ENCODE measurements at regions not wholly inside any gene's neighbourhood (a gene's known extent, or its start where the extent isn't known, plus 50 kb on each side); places are given as distances from the start of the nearest gene placed in this dataset.

GRCh38 chr13:72653506-72653905 lies 73.9 kb downstream of the MZT1 start:
- H3K4me2 ChIP-seq (ENCODE audit: control insufficient read depth, insufficient read depth), result no peak overlapping the region
- RAD21 ChIA-PET (ENCODE audit: unreplicated experiment), result no interaction called here
- POLR2A ChIA-PET, result interaction anchor here (0.7 kb wide), 1 partner anchor 27 kb away, joined by 4 read pairs; no protein-coding TSS in a partner anchor
- in situ Hi-C loops (cut with MboI) (no loop called here), intact Hi-C loops (cut with micrococcal nuclease; ENCODE audit: unreplicated experiment) (no loop called here)
- FAIRE-seq (no peak), DNase-seq (ENCODE audit: low read depth, low spot score) (no peak), ATAC-seq (no peak)
- CTCF ChIA-PET, result interaction anchor here (0.6 to 3.4 kb wide), 3 partner anchors 11 to 422 kb away, joined by 3 to 25 read pairs (median 4); no protein-coding TSS in a partner anchor
- no peaks in the 10 kb centered on the region for H3K36me3 ChIP-seq (ENCODE audit: control insufficient read depth in 2 of 2, insufficient read depth in 2 of 2, low read length in 1 of 2)
- SMC1A ChIA-PET (ENCODE audit: uncharacterized antibody, unreplicated experiment), result interaction anchor here (0.6 to 1.3 kb wide), 3 partner anchors 10 to 1058 kb away, joined by 3 to 4 read pairs (median 3); no protein-coding TSS in a partner anchor
- H4K20me1 ChIP-seq (ENCODE audit: control insufficient read depth, insufficient read depth), result no peaks in the 10 kb centered on the region
- H3K9ac ChIP-seq (ENCODE audit: control insufficient read depth, insufficient read depth, low read length), result no peak overlapping the region
- no peaks in the 10 kb centered on the region for H3K79me2 ChIP-seq (ENCODE audit: control insufficient read depth, insufficient read depth, low read length)
- WGBS (ENCODE audit: insufficient coverage, insufficient replicate concordance, low lambda C conversion rate, missing lambda C conversion rate), result 93% methylated on average over 2 of the region's 2 CpGs
- no peaks in the 10 kb centered on the region for H3K4me1 ChIP-seq (ENCODE audit: control insufficient read depth, insufficient read depth, low read length)
- no peak for TF ChIP-seq POU2F2 (IDR thresholded peaks at IDR 0.05; ENCODE audit: borderline replicate concordance, low read depth, low read length)
- TF ChIP-seq E2F8 (IDR thresholded peaks at IDR 0.05; ENCODE audit: low read depth, partially characterized antibody), result no peak
- no peak for TF ChIP-seq NFIC (IDR thresholded peaks at IDR 0.05; ENCODE audit: low read depth, low read length)
- TF ChIP-seq PKNOX1 (IDR thresholded peaks at IDR 0.05), result no peak
- TF ChIP-seq TCF12 (IDR thresholded peaks at IDR 0.05; ENCODE audit: low read depth, low read length), result no peak
- no peak for TF ChIP-seq SMAD1 (IDR thresholded peaks at IDR 0.05; ENCODE audit: low read depth, partially characterized antibody)
- TF ChIP-seq JUND (IDR thresholded peaks at IDR 0.05; ENCODE audit: low read depth, low read length), result no peak
- no peak for TF ChIP-seq RAD21 (IDR thresholded peaks at IDR 0.05; ENCODE audit: insufficient read depth, low read depth, low read length)
- no peak for TF ChIP-seq CHD2 (IDR thresholded peaks at IDR 0.05; ENCODE audit: borderline replicate concordance, low read depth, low read length)
- no peak for TF ChIP-seq ZNF217 (IDR thresholded peaks at IDR 0.05)
- no peak for TF ChIP-seq CHD1 (IDR thresholded peaks at IDR 0.05; ENCODE audit: low read depth, low read length)
- no peak for TF ChIP-seq CREB1 (IDR thresholded peaks at IDR 0.05; ENCODE audit: low read depth)
- TF ChIP-seq SP1 (IDR thresholded peaks at IDR 0.05; ENCODE audit: low read depth, low read length), result no peak
- no peak for TF ChIP-seq ZNF384 (IDR thresholded peaks at IDR 0.05; ENCODE audit: borderline replicate concordance, low read depth, low read length)
- no peak for TF ChIP-seq ZNF24 (IDR thresholded peaks at IDR 0.05)
- no peak for TF ChIP-seq RB1 (IDR thresholded peaks at IDR 0.05; ENCODE audit: borderline replicate concordance)
- TF ChIP-seq MLLT1 (IDR thresholded peaks at IDR 0.05), result no peak
- no TSS peak for BruUV-seq (replicated peaks)
- H3K9me3 ChIP-seq (replicated peaks; ENCODE audit: control insufficient read depth, insufficient read depth, low read length), result no peaks in the 10 kb centered on the region
- H3K4me3 ChIP-seq, result no peak overlapping the region
- no peaks in the 10 kb centered on the region for H3K27me3 ChIP-seq (replicated peaks in 1 of 2; ENCODE audit: control insufficient read depth in 2 of 2, insufficient read depth in 2 of 2, low read length in 1 of 2)
- H3K27ac ChIP-seq (ENCODE audit: control insufficient read depth, insufficient read depth), result no peak overlapping the region
- no peak overlapping the region for H2AFZ ChIP-seq (ENCODE audit: control insufficient read depth, low read depth, low read length)
